Keratinocyte (primary cell): ENCODE measurements at regions not wholly inside any gene's neighbourhood (a gene's known extent, or its start where the extent isn't known, plus 50 kb on each side); places are given as distances from the start of the nearest gene placed in this dataset.

ENCODE experiments used
- DNase-seq: peaks from one replicate; pipeline ENCODE4 v3.0.0-alpha.2; 2011; ENCODE audit warnings: low read depth, missing footprints, low spot score
- FAIRE-seq: peaks from 2 replicates; lab custom pipeline; 2011; peaks lifted over from hg19 to GRCh38; lab: Jason Lieb, UNC
- H2AFZ ChIP-seq: 2 replicates; pipeline ENCODE4 v1.6.0; 2012; ENCODE audit warnings: low read length, control low read depth, inconsistent platforms; ENCODE audit not compliant: control insufficient read depth
- H3K27ac ChIP-seq: 2 replicates; pipeline ENCODE4 v1.5.1; 2011; ENCODE audit warnings: low read length; ENCODE audit not compliant: control insufficient read depth, insufficient read depth
- H3K27me3 ChIP-seq: 3 replicates; pipeline ENCODE4 v1.6.0; 2011; ENCODE audit warnings: low read length; ENCODE audit not compliant: control insufficient read depth, insufficient read depth; ENCODE audit errors: extremely low read depth
- H3K36me3 ChIP-seq, 2 experiments: 2 replicates in 1 of 2; 3 replicates in 1 of 2; pipeline ENCODE4 v1.5.1; 2011; ENCODE audit warnings: low read length in 2 of 2, mild to moderate bottlenecking in 1 of 2; ENCODE audit not compliant: control insufficient read depth in 2 of 2, insufficient read depth in 2 of 2; ENCODE audit errors: extremely low read depth in 1 of 2
- H3K4me1 ChIP-seq: 3 replicates; pipeline ENCODE4 v1.5.1; 2011; ENCODE audit warnings: low read length; ENCODE audit not compliant: control insufficient read depth, insufficient read depth; ENCODE audit errors: extremely low read depth
- H3K4me2 ChIP-seq: 3 replicates; pipeline ENCODE4 v1.6.0; 2011; ENCODE audit warnings: low read depth, low read length; ENCODE audit not compliant: control insufficient read depth, insufficient read depth; ENCODE audit errors: extremely low read depth
- H3K4me3 ChIP-seq, 3 experiments: fragments of 200-600 bp in 1 of 3; sonication (generic) in 1 of 3; 2 replicates in 2 of 3; 3 replicates in 1 of 3; pipeline ENCODE4 v1.5.1; 2011 to 2016; ENCODE audit warnings: low read length in 3 of 3, mild to moderate bottlenecking in 3 of 3, control low read depth in 2 of 3, inconsistent platforms in 1 of 3, low read depth in 1 of 3, mixed read lengths in 1 of 3, mixed run types in 1 of 3, moderate library complexity in 1 of 3; ENCODE audit not compliant: control insufficient read depth in 2 of 3, insufficient read depth in 2 of 3; ENCODE audit errors: extremely low read depth in 1 of 3
- H3K79me2 ChIP-seq: 2 replicates; pipeline ENCODE4 v1.6.0; 2012; ENCODE audit warnings: low read length; ENCODE audit not compliant: control insufficient read depth, insufficient read depth
- H3K9ac ChIP-seq: 3 replicates; pipeline ENCODE4 v1.6.0; 2011; ENCODE audit warnings: low read length; ENCODE audit not compliant: control insufficient read depth, insufficient read depth; ENCODE audit errors: extremely low read depth
- H3K9me1 ChIP-seq: 3 replicates; pipeline ENCODE4 v1.6.0; 2011; ENCODE audit warnings: low read length; ENCODE audit not compliant: control insufficient read depth, insufficient read depth; ENCODE audit errors: extremely low read depth
- H3K9me3 ChIP-seq: 2 replicates; pipeline ENCODE4 v1.5.1; 2012; ENCODE audit warnings: low read depth, low read length; ENCODE audit not compliant: control insufficient read depth
- H4K20me1 ChIP-seq: 3 replicates; pipeline ENCODE4 v1.6.0; 2011; ENCODE audit warnings: low read length; ENCODE audit not compliant: control insufficient read depth, insufficient read depth; ENCODE audit errors: extremely low read depth
- CTCF ChIP-seq, 3 experiments: IDR thresholded peaks in 1 of 3; conservative IDR thresholded peaks in 1 of 3; optimal IDR thresholded peaks in 1 of 3; 2 replicates in 2 of 3; 3 replicates in 1 of 3; pipeline versions ENCODE3 to v1.5.1; 2011; ENCODE audit warnings: low read length in 3 of 3, mild to moderate bottlenecking in 3 of 3, moderate library complexity in 2 of 3, control low read depth in 1 of 3, inconsistent platforms in 1 of 3; ENCODE audit not compliant: insufficient read depth in 2 of 3; ENCODE audit errors: extremely low read depth in 1 of 3
- EZH2 ChIP-seq: IDR thresholded peaks from one replicate; pipeline ENCODE4 v1.6.1; 2012; ENCODE audit warnings: inconsistent platforms, mild to moderate bottlenecking, low read length, moderate library complexity
- dilution Hi-C: fragments of 300-500 bp; cut with MboI; formaldehyde crosslinking; loops from one replicate; pipeline ENCODE4 v1.7.0; 2020; ENCODE audit warnings: low sequenced_read_pairs; ENCODE audit not compliant: extremely low pct_ligation_motif_present

GRCh38 chr4:177907736-177908424 is 465.6 kb upstream of the AGA start:
- Histone ChIP-seq H3K27me3 (no peaks in the 10 kb centered on the region), H2AFZ (peak overlapping the region; percentile 65), H3K36me3 (no peaks in the 10 kb centered on the region), H3K9me1 (no peaks in the 10 kb centered on the region), H3K4me2 (no peak overlapping the region), H3K9me3 (no peaks in the 10 kb centered on the region), H3K27ac (no peak overlapping the region), H3K4me1 (no peaks in the 10 kb centered on the region), H3K4me3 (no peak overlapping the region), H4K20me1 (no peaks in the 10 kb centered on the region), H3K9ac (no peak overlapping the region), H3K79me2 (no peaks in the 10 kb centered on the region)
- dilution Hi-C loops: no loop called here
- no peak for DNase-seq
- no peak for TF ChIP-seq EZH2
- TF ChIP-seq CTCF (optimal IDR thresholded peaks at IDR 0.05 in 1 of 3, IDR thresholded peaks at IDR 0.05 in 1 of 3, conservative IDR thresholded peaks at IDR 0.05 in 1 of 3; ENCODE audit: extremely low read depth in 1 of 3, insufficient read depth in 2 of 3, low read length in 3 of 3): no peak
- no peak for FAIRE-seq

- DNase-seq (no peak), FAIRE-seq (no peak)
- no peaks in the 10 kb centered on the region for H3K79me2 ChIP-seq
- H3K27ac ChIP-seq: no peak overlapping the region
- H2AFZ ChIP-seq: no peak overlapping the region
- no peak overlapping the region for H3K4me2 ChIP-seq
- no peaks in the 10 kb centered on the region for H3K4me1 ChIP-seq
- H3K4me3 ChIP-seq: no peak overlapping the region
- TF ChIP-seq EZH2: no peak
- no peak for TF ChIP-seq CTCF (optimal IDR thresholded peaks at IDR 0.05 in 1 of 3, IDR thresholded peaks at IDR 0.05 in 1 of 3, conservative IDR thresholded peaks at IDR 0.05 in 1 of 3; ENCODE audit: extremely low read depth in 1 of 3, insufficient read depth in 2 of 3, low read length in 3 of 3)
- H3K9me1 ChIP-seq: no peaks in the 10 kb centered on the region
- no peaks in the 10 kb centered on the region for H3K9me3 ChIP-seq
- dilution Hi-C loops: no loop called here
- no peaks in the 10 kb centered on the region for H4K20me1 ChIP-seq
- no peak overlapping the region for H3K9ac ChIP-seq
- no peaks in the 10 kb centered on the region for H3K27me3 ChIP-seq
- H3K36me3 ChIP-seq: no peaks in the 10 kb centered on the region
Observed at GRCh38 chr4:177921715-177922114, 479.5 kb upstream of the AGA start.
